Sigmoid colon (tissue), 6 donors: ENCODE measurements at regions not wholly inside any gene's neighbourhood (a gene's known extent, or its start where the extent isn't known, plus 50 kb on each side); places are given as distances from the start of the nearest gene placed in this dataset.

Experiments used
- DNase-seq: peaks from one replicate; pipeline ENCODE4 v3.0.0-alpha.2; 2019
- H3K27ac ChIP-seq, 4 donors: fragments of 200-600 bp; sonication (generic); one replicate each; pipeline ENCODE4 v1.5.1; 2016 to 2019; ENCODE audit warnings: mild to moderate bottlenecking in 1 of 4
- H3K27me3 ChIP-seq, 3 donors: fragments of 200-600 bp; sonication (generic); one replicate each; pipeline ENCODE4 v1.5.1; 2019; ENCODE audit warnings: mild to moderate bottlenecking in 1 of 3
- H3K36me3 ChIP-seq, 4 donors: fragments of 200-600 bp; sonication (generic); one replicate each; pipeline ENCODE4 v1.5.1; 2016 to 2019
- H3K4me1 ChIP-seq, 4 donors: fragments of 200-600 bp; sonication (generic); one replicate each; pipeline ENCODE4 v1.5.1; 2017 to 2019
- H3K4me3 ChIP-seq, 4 donors: fragments of 200-600 bp; sonication (generic); one replicate each; pipeline ENCODE4 v1.5.1; 2017 to 2019; ENCODE audit warnings: mild to moderate bottlenecking in 2 of 4, moderate library complexity in 1 of 4
- H3K9me3 ChIP-seq, 4 donors: fragments of 200-600 bp in 3 of 4; sonication (generic) in 3 of 4; one replicate each; pipeline versions ENCODE4 v1.5.1 to v1.6.1; 2013 to 2019
- CTCF ChIP-seq, 4 experiments: fragments of 450-650 bp in 3 of 4; fragments of 200-600 bp in 1 of 4; IDR thresholded peaks; one replicate each; pipeline ENCODE4 v1.5.1; 2016 to 2019; ENCODE audit warnings: antibody characterized with exemption in 4 of 4, mild to moderate bottlenecking in 3 of 4, moderate library complexity in 2 of 4
- EP300 ChIP-seq, 4 donors: sonication (generic); formaldehyde crosslinking; IDR thresholded peaks; one replicate each; pipeline ENCODE4 v1.6.1; 2017; ENCODE audit warnings: antibody characterized with exemption in 4 of 4
- POLR2A ChIP-seq, 2 donors: fragments of 450-650 bp; IDR thresholded peaks; one replicate each; pipeline ENCODE4 v1.6.1; 2016; ENCODE audit warnings: antibody characterized with exemption in 2 of 2, mild to moderate bottlenecking in 2 of 2, moderate library complexity in 2 of 2
- POLR2AphosphoS5 ChIP-seq, 4 donors: sonication (generic); formaldehyde crosslinking; IDR thresholded peaks; one replicate each; pipeline ENCODE4 v1.6.1; 2017; ENCODE audit warnings: antibody characterized with exemption in 4 of 4
- WGBS, 2 donors: extraction: QIAGEN DNeasy Blood & Tissue Kit; methylation state at CpG; one replicate each; pipeline ENCODE4 v1.1.7; 2013; 5-methylcytosine and 5-hydroxymethylcytosine counted together
- intact Hi-C: fragments of 100-400 bp; cut with DNase I; formaldehyde crosslinking; loops from one replicate; pipeline ENCODE4 v1.15.1; 2023
- donor health status: healthy with polysubstance abuse.
- donor health status: healthy.

- H3K4me3 ChIP-seq = no peak overlapping the region
- intact Hi-C loops = no loop called here
- no peaks in the 10 kb centered on the region for H3K36me3 ChIP-seq
- H3K4me1 ChIP-seq = peaks cover 0 to 14% (median 3%) of the 10 kb centered on the region in 4 donors
- no peaks in the 10 kb centered on the region for H3K27me3 ChIP-seq
- H3K27ac ChIP-seq = no peak overlapping the region
- no peaks in the 10 kb centered on the region for H3K9me3 ChIP-seq
- TF ChIP-seq POLR2A (IDR thresholded peaks at IDR 0.05) = no peak
- no peak for TF ChIP-seq EP300 (IDR thresholded peaks at IDR 0.05)
- TF ChIP-seq POLR2AphosphoS5 (IDR thresholded peaks at IDR 0.05) = no peak
- no peak for TF ChIP-seq CTCF (IDR thresholded peaks at IDR 0.05)
- 21 to 70% methylated on average over 13 of the region's 13 CpGs for WGBS, 2 donors
- no peak for DNase-seq
Observed at GRCh38 chr20:53800883-53801604, 207.4 kb upstream of the ZNF217 start.

GRCh38 chr20:53800418-53800817, 206.8 kb upstream of the ZNF217 start:
- Histone ChIP-seq H3K4me3 (no peak overlapping the region), H3K36me3 (no peaks in the 10 kb centered on the region), H3K27me3 (no peaks in the 10 kb centered on the region), H3K27ac (no peak overlapping the region), H3K9me3 (no peaks in the 10 kb centered on the region), H3K4me1 (peaks cover 0 to 10% (median 3%) of the 10 kb centered on the region in 4 donors)
- intact Hi-C loops = no loop called here
- 79 to 96% methylated on average over 1 of the region's 1 CpG for WGBS, 2 donors
- DNase-seq = no peak
- TF ChIP-seq EP300 (IDR thresholded peaks at IDR 0.05) (no peak), CTCF (IDR thresholded peaks at IDR 0.05) (no peak), POLR2AphosphoS5 (IDR thresholded peaks at IDR 0.05) (no peak), POLR2A (IDR thresholded peaks at IDR 0.05) (no peak)

- Histone ChIP-seq H3K4me1 (no peaks in the 10 kb centered on the region), H3K4me3 (no peak overlapping the region), H3K27ac (no peak overlapping the region), H3K36me3 (no peaks in the 10 kb centered on the region), H3K27me3 (no peaks in the 10 kb centered on the region), H3K9me3 (no peaks in the 10 kb centered on the region)
- 79 to 88% methylated on average over 4 of the region's 4 CpGs for WGBS, 2 donors
- intact Hi-C loops = no loop called here
- TF ChIP-seq CTCF (IDR thresholded peaks at IDR 0.05) (no peak), EP300 (IDR thresholded peaks at IDR 0.05) (no peak), POLR2A (IDR thresholded peaks at IDR 0.05) (no peak), POLR2AphosphoS5 (IDR thresholded peaks at IDR 0.05) (no peak)
- DNase-seq = no peak
Observed at GRCh38 chr20:53797085-53797484, 203.4 kb upstream of the ZNF217 start.

- 98% methylated on average over 3 of the region's 3 CpGs for WGBS, 2 donors
- Histone ChIP-seq H3K4me3 (no peak overlapping the region), H3K9me3 (no peaks in the 10 kb centered on the region), H3K27me3 (no peaks in the 10 kb centered on the region), H3K4me1 (no peaks in the 10 kb centered on the region), H3K27ac (no peak overlapping the region), H3K36me3 (no peaks in the 10 kb centered on the region)
- TF ChIP-seq POLR2AphosphoS5 (IDR thresholded peaks at IDR 0.05) (no peak), EP300 (IDR thresholded peaks at IDR 0.05) (no peak), POLR2A (IDR thresholded peaks at IDR 0.05) (peak in 1 of 2 donors; percentile 7), CTCF (IDR thresholded peaks at IDR 0.05) (no peak)
- no peak for DNase-seq
- intact Hi-C loops = no loop called here
Observed at GRCh38 chr20:53795170-53795569, 201.5 kb upstream of the ZNF217 start.
